KMS-11 (cell line): ENCODE measurements at regions not wholly inside any gene's neighbourhood (a gene's known extent, or its start where the extent isn't known, plus 50 kb on each side); places are given as distances from the start of the nearest gene placed in this dataset.

ENCODE experiments used
- H2AFZ ChIP-seq: fragments of 200-600 bp; sonication (generic); 2 replicates; pipeline ENCODE4 v1.6.1; 2016; ENCODE audit warnings: antibody characterized with exemption, mixed run types, low read depth
- H3K27ac ChIP-seq: fragments of 200-600 bp; sonication (generic); 2 replicates; pipeline ENCODE4 v1.6.1; 2016; ENCODE audit warnings: mild to moderate bottlenecking, mixed run types
- H3K27me3 ChIP-seq: fragments of 200-600 bp; sonication (generic); 2 replicates; pipeline ENCODE4 v1.6.1; 2017; ENCODE audit warnings: mild to moderate bottlenecking, low read depth, mixed run types, moderate library complexity; ENCODE audit not compliant: insufficient read depth
- H3K36me3 ChIP-seq: fragments of 200-600 bp; sonication (generic); 2 replicates; pipeline ENCODE4 v1.6.1; 2017; ENCODE audit warnings: mild to moderate bottlenecking, mixed run types; ENCODE audit not compliant: insufficient read depth
- H3K4me1 ChIP-seq: fragments of 200-600 bp; sonication (generic); 2 replicates; pipeline ENCODE4 v1.6.1; 2016; ENCODE audit warnings: mild to moderate bottlenecking, low read depth, mixed run types; ENCODE audit not compliant: poor library complexity, severe bottlenecking
- H3K4me2 ChIP-seq: fragments of 200-600 bp; sonication (generic); 2 replicates; pipeline ENCODE4 v1.7.0; 2016; ENCODE audit warnings: mild to moderate bottlenecking, mixed run types
- H3K4me3 ChIP-seq: fragments of 200-600 bp; sonication (generic); IDR thresholded peaks from 2 replicates; pipeline ENCODE4 v1.6.1; 2017; ENCODE audit warnings: low read depth, low read length, mixed read lengths; ENCODE audit not compliant: insufficient read depth
- H3K79me2 ChIP-seq: fragments of 200-600 bp; sonication (generic); 2 replicates; pipeline ENCODE4 v1.6.1; 2016; ENCODE audit warnings: low read depth, mixed run types; ENCODE audit not compliant: insufficient read depth
- H3K9ac ChIP-seq: fragments of 200-600 bp; sonication (generic); 2 replicates; pipeline ENCODE4 v1.6.1; 2016; ENCODE audit warnings: mild to moderate bottlenecking, mixed run types
- H4K20me1 ChIP-seq: fragments of 200-600 bp; sonication (generic); 2 replicates; pipeline ENCODE4 v1.6.1; 2016; ENCODE audit warnings: mild to moderate bottlenecking, mixed run types; ENCODE audit not compliant: insufficient read depth
- TF ChIP-seq, protein P1 (sequence below): fragments of 200-600 bp; sonication (generic); conservative IDR thresholded peaks from 2 replicates; pipeline ENCODE4 v1.6.1; 2017; ENCODE audit warnings: low read depth, mild to moderate bottlenecking, antibody characterized with exemption, low read length, moderate library complexity, mixed read lengths

- Histone ChIP-seq H3K4me2 (no peak overlapping the region), H2AFZ (no peak overlapping the region), H3K27me3 (no peaks in the 10 kb centered on the region), H4K20me1 (no peaks in the 10 kb centered on the region), H3K36me3 (no peaks in the 10 kb centered on the region), H3K9ac (no peak overlapping the region), H3K4me3 (no peak overlapping the region), H3K79me2 (no peaks in the 10 kb centered on the region), H3K4me1 (no peaks in the 10 kb centered on the region), H3K27ac (no peak overlapping the region)
- TF ChIP-seq, protein P1, sequence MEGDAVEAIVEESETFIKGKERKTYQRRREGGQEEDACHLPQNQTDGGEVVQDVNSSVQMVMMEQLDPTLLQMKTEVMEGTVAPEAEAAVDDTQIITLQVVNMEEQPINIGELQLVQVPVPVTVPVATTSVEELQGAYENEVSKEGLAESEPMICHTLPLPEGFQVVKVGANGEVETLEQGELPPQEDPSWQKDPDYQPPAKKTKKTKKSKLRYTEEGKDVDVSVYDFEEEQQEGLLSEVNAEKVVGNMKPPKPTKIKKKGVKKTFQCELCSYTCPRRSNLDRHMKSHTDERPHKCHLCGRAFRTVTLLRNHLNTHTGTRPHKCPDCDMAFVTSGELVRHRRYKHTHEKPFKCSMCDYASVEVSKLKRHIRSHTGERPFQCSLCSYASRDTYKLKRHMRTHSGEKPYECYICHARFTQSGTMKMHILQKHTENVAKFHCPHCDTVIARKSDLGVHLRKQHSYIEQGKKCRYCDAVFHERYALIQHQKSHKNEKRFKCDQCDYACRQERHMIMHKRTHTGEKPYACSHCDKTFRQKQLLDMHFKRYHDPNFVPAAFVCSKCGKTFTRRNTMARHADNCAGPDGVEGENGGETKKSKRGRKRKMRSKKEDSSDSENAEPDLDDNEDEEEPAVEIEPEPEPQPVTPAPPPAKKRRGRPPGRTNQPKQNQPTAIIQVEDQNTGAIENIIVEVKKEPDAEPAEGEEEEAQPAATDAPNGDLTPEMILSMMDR = no peak
Measured at GRCh38 chr7:3105856-3106255, 62.2 kb upstream of the CARD11 start.

DNA sequence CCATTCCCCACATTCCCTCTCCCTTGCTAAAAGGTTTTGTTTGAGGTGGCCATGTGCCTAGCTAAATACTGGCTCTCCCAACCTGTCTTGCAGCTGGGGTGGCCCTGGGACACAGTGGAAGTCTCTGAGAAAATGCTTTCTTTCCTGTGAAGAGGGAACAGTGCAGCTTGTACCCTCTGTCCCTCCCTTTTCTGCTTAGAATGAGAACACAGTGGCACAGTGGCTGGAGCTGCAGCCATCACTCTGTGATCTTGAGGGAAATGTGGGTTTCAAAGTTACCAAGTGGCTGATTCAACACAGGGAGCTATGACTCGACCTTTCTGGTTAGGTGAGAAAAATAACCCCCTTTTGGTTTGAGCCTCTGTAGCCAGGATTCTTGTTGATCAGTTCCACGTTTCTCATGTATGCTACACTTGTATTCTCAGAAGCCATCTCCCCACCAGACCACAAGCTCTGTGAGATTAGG lies 62.7 kb upstream of the CARD11 start:
- Histone ChIP-seq H3K4me3 (no peak overlapping the region), H4K20me1 (no peaks in the 10 kb centered on the region), H3K27ac (no peak overlapping the region), H3K79me2 (no peaks in the 10 kb centered on the region), H3K9ac (no peak overlapping the region), H3K4me2 (no peak overlapping the region), H3K27me3 (no peaks in the 10 kb centered on the region), H2AFZ (no peak overlapping the region), H3K36me3 (no peaks in the 10 kb centered on the region), H3K4me1 (no peaks in the 10 kb centered on the region)
- TF ChIP-seq, protein P1 = no peak

GRCh38 chr7:3107228-3107763 lies 63.6 kb upstream of the CARD11 start:
- H3K36me3 ChIP-seq = no peaks in the 10 kb centered on the region
- H3K27me3 ChIP-seq = no peaks in the 10 kb centered on the region
- H2AFZ ChIP-seq = no peak overlapping the region
- no peaks in the 10 kb centered on the region for H3K79me2 ChIP-seq
- H3K9ac ChIP-seq = no peak overlapping the region
- H3K4me1 ChIP-seq = peaks cover 4% of the 10 kb centered on the region
- TF ChIP-seq, protein P1 = no peak
- H3K4me3 ChIP-seq = no peak overlapping the region
- H4K20me1 ChIP-seq = no peaks in the 10 kb centered on the region
- H3K27ac ChIP-seq = no peak overlapping the region
- H3K4me2 ChIP-seq = no peak overlapping the region

DNA sequence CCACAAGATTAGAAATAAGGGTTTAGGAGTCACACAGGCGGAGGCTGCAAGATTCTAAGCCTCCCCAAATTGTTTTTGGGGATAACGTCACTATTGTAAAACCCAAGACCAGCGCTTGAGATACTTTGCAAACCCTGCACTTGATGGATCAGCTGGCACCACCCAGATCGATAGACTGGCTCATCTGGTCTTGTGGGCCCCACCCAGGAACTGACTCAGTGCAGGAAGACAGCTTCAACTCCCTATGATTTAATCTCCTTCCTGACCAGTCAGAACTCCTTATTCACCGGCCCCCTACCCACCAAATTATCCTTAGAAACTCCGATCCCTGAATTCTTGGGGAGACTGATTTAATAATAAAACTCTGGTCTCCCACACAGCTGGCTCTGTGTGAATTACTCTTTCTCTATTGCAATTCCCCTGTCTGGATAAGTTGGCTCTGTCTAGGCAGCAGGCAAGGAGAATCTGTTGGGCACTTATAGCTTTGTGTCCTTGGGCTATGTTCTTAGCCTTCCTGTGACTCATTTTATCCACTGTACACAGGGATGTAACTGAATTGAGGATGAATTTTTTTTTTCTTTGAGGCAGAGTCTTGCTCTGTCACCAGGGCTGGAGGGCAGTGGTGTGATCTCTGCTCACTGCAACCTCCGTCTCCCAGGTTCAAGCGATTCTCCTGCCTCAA lies 64.4 kb upstream of the CARD11 start:
- Histone ChIP-seq H3K4me2 (no peak overlapping the region), H3K4me1 (peaks cover 11% of the 10 kb centered on the region), H2AFZ (no peak overlapping the region), H3K4me3 (no peak overlapping the region), H3K27ac (no peak overlapping the region), H4K20me1 (no peaks in the 10 kb centered on the region), H3K9ac (no peak overlapping the region), H3K36me3 (no peaks in the 10 kb centered on the region), H3K27me3 (no peaks in the 10 kb centered on the region), H3K79me2 (no peaks in the 10 kb centered on the region)
- TF ChIP-seq, protein P1 = no peak
